Breast epithelium (tissue), 3 donors: ENCODE measurements at regions not wholly inside any gene's neighbourhood (a gene's known extent, or its start where the extent isn't known, plus 50 kb on each side); places are given as distances from the start of the nearest gene placed in this dataset.

Source experiments
- CTCF ChIP-seq, 3 donors: fragments of 450-650 bp; IDR thresholded peaks; one replicate each; pipeline ENCODE4 v1.5.1; 2016 to 2017; ENCODE audit warnings: antibody characterized with exemption in 3 of 3, mild to moderate bottlenecking in 3 of 3, moderate library complexity in 3 of 3
- POLR2A ChIP-seq: fragments of 450-650 bp; IDR thresholded peaks from one replicate; pipeline ENCODE4 v1.6.1; 2016; ENCODE audit warnings: antibody characterized with exemption, mild to moderate bottlenecking, moderate library complexity
- POLR2AphosphoS5 ChIP-seq, 3 donors: sonication (generic); formaldehyde crosslinking; IDR thresholded peaks; one replicate each; pipeline ENCODE4 v1.6.1; 2017; ENCODE audit warnings: antibody characterized with exemption in 3 of 3

GRCh38 chr1:221104596-221104995 lies 225.4 kb downstream of the HLX start:
- no peak for TF ChIP-seq POLR2A
- TF ChIP-seq CTCF (IDR thresholded peaks at IDR 0.05): no peak
- TF ChIP-seq POLR2AphosphoS5 (IDR thresholded peaks at IDR 0.05): no peak
